K562 (cell line): ENCODE measurements at regions not wholly inside any gene's neighbourhood (a gene's known extent, or its start where the extent isn't known, plus 50 kb on each side); places are given as distances from the start of the nearest gene placed in this dataset.
A peak's percentile ranks its signal among the peaks of the same experiment; 100 is the strongest.

Experiments used
- ATAC-seq: fragments of 200-7000 bp; cut with Tn5 transposase; 3 replicates; pipeline ENCODE4 v1.9.1; 2020; ENCODE audit warnings: moderate library complexity
- BruUV-seq: library from RNA; stranded (reverse); fragments of 400-500 nt; replicated peaks from 2 replicates; lab custom pipeline; 2021; lab: Mats Ljungman, UMichigan
- CTCF ChIA-PET: fragments of 300-600 bp; formaldehyde crosslinking; extraction: SDS; loops from one replicate; lab custom pipeline; 2021; ENCODE audit warnings: low intra/inter-chr PET ratio; lab: Yijun Ruan, JAX
- POLR2A ChIA-PET: fragments of 300-600, 350-650 bp; sonication (Branson Sonifier 250); formaldehyde crosslinking; extraction: SDS; loops from one replicate; lab custom pipeline; 2021; ENCODE audit warnings: antibody characterized with exemption, inconsistent platforms; lab: Yijun Ruan, JAX
- DNase-seq, 4 experiments: peaks; one replicate each; pipeline versions ENCODE4 v3.0.0 to v3.0.0-alpha.2; 2011 to 2018; ENCODE audit warnings: low spot score in 3 of 4, mixed read lengths in 3 of 4; ENCODE audit errors: extremely low read depth in 1 of 4
- FAIRE-seq: peaks from 2 replicates; lab custom pipeline; 2011; peaks lifted over from hg19 to GRCh38; lab: Jason Lieb, UNC
- H2AFZ ChIP-seq: 2 replicates; pipeline ENCODE4 v1.6.0; 2011; ENCODE audit warnings: low read depth, low read length, control low read depth, inconsistent platforms
- H3K27ac ChIP-seq: fragments of 200-600 bp; 3 replicates; pipeline ENCODE4 v1.8.0; 2011; ENCODE audit warnings: low read depth, mild to moderate bottlenecking, control low read depth, inconsistent platforms, low read length, moderate library complexity, mixed read lengths; ENCODE audit errors: extremely low read depth
- H3K27me3 ChIP-seq, 2 experiments: fragments of 300-600 bp in 1 of 2; 2 replicates in 1 of 2; 3 replicates in 1 of 2; pipeline versions ENCODE4 v1.6.0 to v1.8.0; 2011; ENCODE audit warnings: inconsistent platforms in 2 of 2, low read length in 2 of 2, mild to moderate bottlenecking in 1 of 2, mixed read lengths in 1 of 2, moderate library complexity in 1 of 2; ENCODE audit not compliant: control insufficient read depth in 2 of 2, insufficient read depth in 2 of 2
- H3K36me3 ChIP-seq: fragments of 300-600 bp; 3 replicates; pipeline ENCODE4 v1.8.0; 2011; ENCODE audit warnings: mild to moderate bottlenecking, low read length, inconsistent platforms; ENCODE audit not compliant: control insufficient read depth, insufficient read depth
- H3K4me1 ChIP-seq, 2 experiments: fragments of 200-600 bp in 1 of 2; replicated peaks in 1 of 2; 2 replicates in 1 of 2; 3 replicates in 1 of 2; pipeline versions ENCODE4 v1.5.1 to v1.8.0; 2011; ENCODE audit warnings: inconsistent platforms in 2 of 2, low read length in 2 of 2, mild to moderate bottlenecking in 1 of 2, mixed read lengths in 1 of 2, moderate library complexity in 1 of 2; ENCODE audit not compliant: control insufficient read depth in 2 of 2, insufficient read depth in 2 of 2
- H3K4me2 ChIP-seq: 2 replicates; pipeline ENCODE4 v1.6.1; 2011; ENCODE audit warnings: low read length, control low read depth, inconsistent platforms, mixed read lengths; ENCODE audit not compliant: insufficient read depth
- H3K4me3 ChIP-seq: fragments of 200-600 bp; sonication (generic), shearing (Covaris generic); 2 replicates; pipeline ENCODE4 v1.5.1; 2016; ENCODE audit warnings: control low read depth, inconsistent platforms
- H3K79me2 ChIP-seq: fragments of 200-600 bp; 3 replicates; pipeline ENCODE4 v1.8.0; 2011; ENCODE audit warnings: low read length, inconsistent platforms; ENCODE audit not compliant: control insufficient read depth, insufficient read depth
- H3K9ac ChIP-seq, 2 experiments: 2 replicates each; pipeline versions ENCODE4 v1.6.0 to v1.6.1; 2011; ENCODE audit warnings: low read depth in 2 of 2, low read length in 2 of 2, control low read depth in 1 of 2, inconsistent platforms in 1 of 2, mild to moderate bottlenecking in 1 of 2, mixed read lengths in 1 of 2; ENCODE audit not compliant: insufficient read depth in 1 of 2
- H3K9me1 ChIP-seq: one replicate; pipeline ENCODE4 v1.6.0; 2011; ENCODE audit warnings: inconsistent platforms, mild to moderate bottlenecking, low read length, moderate library complexity; ENCODE audit not compliant: control insufficient read depth, insufficient read depth
- H3K9me3 ChIP-seq: replicated peaks from 2 replicates; pipeline ENCODE4 v1.5.1; 2011; ENCODE audit warnings: low read depth, low read length, inconsistent platforms; ENCODE audit not compliant: control insufficient read depth, insufficient read depth
- H4K20me1 ChIP-seq: replicated peaks from 2 replicates; pipeline ENCODE4 v1.6.1; 2011; ENCODE audit warnings: low read length, inconsistent platforms, mixed read lengths; ENCODE audit not compliant: control insufficient read depth, insufficient read depth
- BCL6 ChIP-seq: fragments of 250-450 bp; sonication (Bioruptor Pico); IDR thresholded peaks from 2 replicates; pipeline ENCODE4 v1.4.0; 2020
- BCOR ChIP-seq: fragments of 450-650 bp; IDR thresholded peaks from 2 replicates; pipeline ENCODE4 v1.6.1; 2016
- ELF1 ChIP-seq: fragments of 200-800 bp; sonication (Bioruptor generic); IDR thresholded peaks from 2 replicates; pipeline ENCODE4 v1.6.1; 2016; ENCODE audit warnings: missing genetic modification characterization, missing compliant biosample characterization
- FOXA3 ChIP-seq, 2 experiments: fragments of 450-650 bp in 1 of 2; sonication (generic) in 1 of 2; formaldehyde crosslinking; IDR thresholded peaks in 1 of 2; conservative IDR thresholded peaks in 1 of 2; 2 replicates each; pipeline versions ENCODE4 v1.4.0 to v1.8.0; 2020 to 2022; ENCODE audit warnings: mild to moderate bottlenecking in 2 of 2, missing genetic modification reagents in 1 of 2
- NR4A1 ChIP-seq, 2 experiments: fragments of 250-450 bp in 1 of 2; fragments of 450-650 bp in 1 of 2; sonication (Bioruptor Pico) in 1 of 2; IDR thresholded peaks; 2 replicates each; pipeline versions ENCODE4 v1.4.0 to v1.6.1; 2016 to 2020; ENCODE audit warnings: mild to moderate bottlenecking in 2 of 2, missing compliant biosample characterization in 1 of 2, missing genetic modification characterization in 1 of 2, moderate library complexity in 1 of 2
- PTTG1 ChIP-seq: fragments of 450-650 bp; IDR thresholded peaks from 2 replicates; pipeline ENCODE4 v1.6.1; 2016; ENCODE audit warnings: low read depth, mild to moderate bottlenecking, missing genetic modification characterization, missing compliant biosample characterization
- PYGO2 ChIP-seq: fragments of 450-650 bp; IDR thresholded peaks from 2 replicates; pipeline ENCODE4 v1.6.1; 2016; ENCODE audit warnings: mild to moderate bottlenecking, missing genetic modification characterization, moderate library complexity, missing compliant biosample characterization
- SNAPC5 ChIP-seq: fragments of 250-450 bp; sonication (Bioruptor Pico); IDR thresholded peaks from 2 replicates; pipeline ENCODE4 v1.8.0; 2021; ENCODE audit warnings: moderate library complexity, mild to moderate bottlenecking, inconsistent platforms
- THRA ChIP-seq: fragments of 450-650 bp; IDR thresholded peaks from 2 replicates; pipeline ENCODE4 v1.6.1; 2017; ENCODE audit warnings: mild to moderate bottlenecking, moderate library complexity
- ZNF224 ChIP-seq: sonication (generic); formaldehyde crosslinking; IDR thresholded peaks from 2 replicates; pipeline ENCODE4 v1.8.0; 2022; ENCODE audit warnings: mild to moderate bottlenecking, missing genetic modification reagents
- WGBS: fragments of 100-300 bp; shearing (Covaris generic); methylation state at CpG from one replicate; pipeline ENCODE4 v1.1.6; 2016; ENCODE audit warnings: low coverage, mixed read lengths; ENCODE audit not compliant: insufficient coverage; ENCODE audit errors: missing lambda C conversion rate; 5-methylcytosine and 5-hydroxymethylcytosine counted together
- in situ Hi-C: fragments of 300-500 bp; cut with MboI; formaldehyde crosslinking; loops from 4 replicates; pipeline ENCODE4 v1.15.0; 2018; ENCODE audit warnings: inconsistent platforms, mixed read lengths
- intact Hi-C: fragments of 100-400 bp; cut with micrococcal nuclease; formaldehyde crosslinking; loops from 2 replicates; pipeline ENCODE4 v1.14.2; 2022
- TF ChIP-seq, protein P1 (sequence below): fragments of 250-450 bp; sonication (Bioruptor Pico); IDR thresholded peaks from 2 replicates; pipeline ENCODE4 v1.4.0; 2020; ENCODE audit warnings: mild to moderate bottlenecking, moderate library complexity

DNA sequence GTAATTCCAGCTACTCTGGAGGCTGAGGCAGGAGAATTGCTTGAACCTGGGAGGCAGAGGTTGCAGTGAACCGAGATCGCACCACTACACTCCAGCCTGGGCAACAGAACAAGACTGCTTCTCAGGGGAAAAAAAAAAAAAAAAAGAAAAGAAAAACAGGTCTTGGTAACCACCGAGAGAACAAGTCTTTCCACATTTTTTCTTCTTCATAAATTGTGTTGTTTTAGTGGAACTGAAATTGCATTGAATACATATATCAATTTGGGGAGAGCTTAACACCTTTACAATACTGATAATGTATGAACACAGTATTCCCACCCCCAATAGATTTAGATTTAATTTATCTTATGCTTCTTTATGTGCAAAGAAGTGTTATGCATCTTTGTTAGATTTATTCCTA lies 70.0 kb upstream of the PLEKHG1 start:
- Histone ChIP-seq H3K27ac (no peak overlapping the region), H3K27me3 (peaks cover 21 to 46% of the 10 kb centered on the region in 2 experiments), H3K4me2 (no peak overlapping the region), H3K4me1 (no peaks in the 10 kb centered on the region), H4K20me1 (no peaks in the 10 kb centered on the region), H2AFZ (no peak overlapping the region), H3K9me1 (no peaks in the 10 kb centered on the region), H3K9ac (no peak overlapping the region), H3K9me3 (no peaks in the 10 kb centered on the region), H3K79me2 (no peaks in the 10 kb centered on the region), H3K36me3 (no peaks in the 10 kb centered on the region), H3K4me3 (no peak overlapping the region)
- CTCF ChIA-PET: interaction anchor here (0.6 kb wide), 1 partner anchor 134 kb away, joined by 3 read pairs; no protein-coding TSS in a partner anchor
- 0% methylated on average over 3 of the region's 3 CpGs for WGBS
- POLR2A ChIA-PET: interaction anchor here (0.8 to 0.9 kb wide), 2 partner anchors 24 to 181 kb away, joined by 3 to 5 read pairs; no protein-coding TSS in a partner anchor
- intact Hi-C loops (no loop called here), in situ Hi-C loops (no loop called here)
- ATAC-seq: no peak
- no peak for DNase-seq
- FAIRE-seq: no peak
- no TSS peak for BruUV-seq
- no peak for TF ChIP-seq BCOR
- no peak for TF ChIP-seq FOXA3 (CRISPR knock-in tag; conservative IDR thresholded peaks at IDR 0.05 in 1 of 2, IDR thresholded peaks at IDR 0.05 in 1 of 2)
- no peak for TF ChIP-seq NR4A1 (CRISPR knock-in tag; IDR thresholded peaks at IDR 0.05)
- TF ChIP-seq NR4A1 (tag; IDR thresholded peaks at IDR 0.05): no peak
- TF ChIP-seq ZNF224 (CRISPR knock-in tag): no peak
- TF ChIP-seq PTTG1 (tag): no peak

DNA sequence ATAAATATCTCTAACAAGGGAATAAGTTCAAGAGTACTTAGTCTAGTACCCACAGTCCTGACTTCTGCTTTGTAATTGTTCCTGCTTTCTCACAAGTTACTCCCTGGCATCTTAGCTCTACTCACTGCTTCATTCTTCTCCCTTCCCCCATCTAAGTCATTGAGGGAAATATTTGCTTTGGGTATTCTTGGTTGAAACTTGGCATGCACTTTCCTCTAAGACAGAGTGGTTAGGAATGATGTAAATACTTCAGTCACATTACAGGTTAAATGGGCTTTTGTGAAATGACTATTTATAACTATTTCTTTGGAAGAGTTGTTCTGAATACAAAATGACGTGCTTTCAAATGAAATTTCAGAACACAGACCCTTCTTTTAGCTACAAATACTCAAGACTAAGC lies 67.7 kb upstream of the PLEKHG1 start:
- FAIRE-seq: no peak
- 0% methylated on average over 1 of the region's 1 CpG for WGBS
- no peak for ATAC-seq
- no peaks in the 10 kb centered on the region for H4K20me1 ChIP-seq
- no peaks in the 10 kb centered on the region for H3K79me2 ChIP-seq
- H3K4me1 ChIP-seq: no peaks in the 10 kb centered on the region
- CTCF ChIA-PET: no interaction called here
- no peak overlapping the region for H3K4me3 ChIP-seq
- peaks cover 21 to 37% of the 10 kb centered on the region in 2 experiments for H3K27me3 ChIP-seq
- in situ Hi-C loops (no loop called here), intact Hi-C loops (no loop called here)
- H3K9me1 ChIP-seq: no peaks in the 10 kb centered on the region
- H3K36me3 ChIP-seq: no peaks in the 10 kb centered on the region
- no peak overlapping the region for H3K4me2 ChIP-seq
- H3K9me3 ChIP-seq: no peaks in the 10 kb centered on the region
- H3K9ac ChIP-seq: no peak overlapping the region
- H2AFZ ChIP-seq: 0 out of 2 replicates have a peak overlapping the region, but pooled peaks have one; percentile 14
- BruUV-seq: no TSS peak
- H3K27ac ChIP-seq: no peak overlapping the region
- no peak for DNase-seq
- POLR2A ChIA-PET: no interaction called here
- no peak for TF ChIP-seq BCL6
- TF ChIP-seq, protein P1, sequence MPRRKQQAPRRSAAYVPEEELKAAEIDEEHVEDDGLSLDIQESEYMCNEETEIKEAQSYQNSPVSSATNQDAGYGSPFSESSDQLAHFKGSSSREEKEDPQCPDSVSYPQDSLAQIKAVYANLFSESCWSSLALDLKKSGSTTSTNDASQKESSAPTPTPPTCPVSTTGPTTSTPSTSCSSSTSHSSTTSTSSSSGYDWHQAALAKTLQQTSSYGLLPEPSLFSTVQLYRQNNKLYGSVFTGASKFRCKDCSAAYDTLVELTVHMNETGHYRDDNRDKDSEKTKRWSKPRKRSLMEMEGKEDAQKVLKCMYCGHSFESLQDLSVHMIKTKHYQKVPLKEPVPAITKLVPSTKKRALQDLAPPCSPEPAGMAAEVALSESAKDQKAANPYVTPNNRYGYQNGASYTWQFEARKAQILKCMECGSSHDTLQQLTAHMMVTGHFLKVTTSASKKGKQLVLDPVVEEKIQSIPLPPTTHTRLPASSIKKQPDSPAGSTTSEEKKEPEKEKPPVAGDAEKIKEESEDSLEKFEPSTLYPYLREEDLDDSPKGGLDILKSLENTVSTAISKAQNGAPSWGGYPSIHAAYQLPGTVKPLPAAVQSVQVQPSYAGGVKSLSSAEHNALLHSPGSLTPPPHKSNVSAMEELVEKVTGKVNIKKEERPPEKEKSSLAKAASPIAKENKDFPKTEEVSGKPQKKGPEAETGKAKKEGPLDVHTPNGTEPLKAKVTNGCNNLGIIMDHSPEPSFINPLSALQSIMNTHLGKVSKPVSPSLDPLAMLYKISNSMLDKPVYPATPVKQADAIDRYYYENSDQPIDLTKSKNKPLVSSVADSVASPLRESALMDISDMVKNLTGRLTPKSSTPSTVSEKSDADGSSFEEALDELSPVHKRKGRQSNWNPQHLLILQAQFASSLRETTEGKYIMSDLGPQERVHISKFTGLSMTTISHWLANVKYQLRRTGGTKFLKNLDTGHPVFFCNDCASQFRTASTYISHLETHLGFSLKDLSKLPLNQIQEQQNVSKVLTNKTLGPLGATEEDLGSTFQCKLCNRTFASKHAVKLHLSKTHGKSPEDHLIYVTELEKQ: no peak
- TF ChIP-seq THRA: no peak
- no peak for TF ChIP-seq SNAPC5 (CRISPR knock-in tag)
- no peak for TF ChIP-seq PYGO2 (tag)
- TF ChIP-seq ELF1 (tag): no peak
